Thymus (tissue), 11 donors: ENCODE measurements at regions not wholly inside any gene's neighbourhood (a gene's known extent, or its start where the extent isn't known, plus 50 kb on each side); places are given as distances from the start of the nearest gene placed in this dataset.
A peak's percentile ranks its signal among the peaks of the same experiment; 100 is the strongest.

ENCODE experiments used
- DNase-seq, 9 donors: peaks; one replicate each; pipeline ENCODE4 v3.0.0-alpha.2; 2013; ENCODE audit warnings: low spot score in 9 of 9, low read depth in 6 of 9, missing footprints in 1 of 9
- H3K27ac ChIP-seq, 2 donors: one replicate each; pipeline ENCODE4 v1.5.1; 2013; ENCODE audit warnings: control low read depth in 1 of 2, low read depth in 1 of 2, low read length in 1 of 2, mild to moderate bottlenecking in 1 of 2, moderate library complexity in 1 of 2
- H3K27me3 ChIP-seq, 2 donors: one replicate each; pipeline ENCODE4 v1.5.1; 2013; ENCODE audit warnings: low read length in 1 of 2; ENCODE audit not compliant: control insufficient read depth in 2 of 2, insufficient read depth in 1 of 2
- H3K36me3 ChIP-seq, 2 donors: one replicate each; pipeline ENCODE4 v1.5.1; 2013; ENCODE audit warnings: low read length in 1 of 2, mild to moderate bottlenecking in 1 of 2, moderate library complexity in 1 of 2; ENCODE audit not compliant: control insufficient read depth in 2 of 2, insufficient read depth in 2 of 2
- H3K4me1 ChIP-seq, 2 donors: one replicate each; pipeline ENCODE4 v1.5.1; 2013; ENCODE audit warnings: low read length in 2 of 2; ENCODE audit not compliant: control insufficient read depth in 2 of 2, insufficient read depth in 2 of 2
- H3K4me3 ChIP-seq, 2 donors: one replicate each; pipeline ENCODE4 v1.5.1; 2013; ENCODE audit warnings: low read length in 2 of 2, control low read depth in 1 of 2, mild to moderate bottlenecking in 1 of 2
- H3K9me3 ChIP-seq, 2 donors: one replicate each; pipeline ENCODE4 v1.5.1; 2013; ENCODE audit warnings: low read length in 1 of 2, mild to moderate bottlenecking in 1 of 2; ENCODE audit not compliant: control insufficient read depth in 2 of 2, insufficient read depth in 1 of 2
- WGBS: extraction: QIAGEN DNeasy Blood & Tissue Kit; methylation state at CpG from one replicate; pipeline ENCODE4 v1.1.7; 2013; 5-methylcytosine and 5-hydroxymethylcytosine counted together
- donor health status: healthy.

- no peak for DNase-seq
- H3K9me3 ChIP-seq: peaks cover 0 to 12% of the 10 kb centered on the region in 2 donors
- no peaks in the 10 kb centered on the region for H3K36me3 ChIP-seq
- no peaks in the 10 kb centered on the region for H3K4me1 ChIP-seq
- no peak overlapping the region for H3K27ac ChIP-seq
- no peak overlapping the region for H3K4me3 ChIP-seq
- WGBS: 96% methylated on average over 19 of the region's 19 CpGs
- no peaks in the 10 kb centered on the region for H3K27me3 ChIP-seq
Observed at GRCh38 chr18:9008709-9009635, 93.5 kb upstream of the NDUFV2 start.

GRCh38 chr18:9009703-9010488 lies 92.6 kb upstream of the NDUFV2 start:
- WGBS: 97% methylated on average over 7 of the region's 7 CpGs
- Histone ChIP-seq H3K9me3 (peaks cover 0 to 12% of the 10 kb centered on the region in 2 donors), H3K4me1 (peaks cover 0 to 3% of the 10 kb centered on the region in 2 donors), H3K27ac (no peak overlapping the region), H3K27me3 (no peaks in the 10 kb centered on the region), H3K4me3 (no peak overlapping the region), H3K36me3 (no peaks in the 10 kb centered on the region)
- no peak for DNase-seq

DNA sequence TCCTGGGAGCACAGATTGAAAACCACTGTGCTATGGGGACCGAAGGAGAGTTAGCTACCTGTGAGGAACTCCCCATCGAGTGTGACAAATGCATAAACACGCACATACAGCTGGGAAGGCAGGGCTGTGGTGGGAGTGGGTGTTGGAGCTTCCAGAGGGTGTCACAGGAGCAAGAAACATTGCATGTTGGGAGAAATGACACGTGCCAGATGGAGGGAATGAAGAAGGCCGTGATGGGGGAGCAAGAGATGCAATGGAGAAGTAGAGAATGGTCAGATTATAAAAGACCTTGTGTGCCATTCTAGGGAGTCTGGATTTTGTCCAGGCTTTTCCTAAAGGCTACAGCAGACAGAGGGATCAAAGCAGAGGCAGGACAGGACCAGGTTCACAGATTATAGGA lies 91.1 kb upstream of the NDUFV2 start:
- DNase-seq: no peak
- Histone ChIP-seq H3K9me3 (peaks cover 0 to 3% of the 10 kb centered on the region in 2 donors), H3K27me3 (no peaks in the 10 kb centered on the region), H3K4me1 (peaks cover 0 to 8% of the 10 kb centered on the region in 2 donors), H3K4me3 (no peak overlapping the region), H3K27ac (no peak overlapping the region), H3K36me3 (no peaks in the 10 kb centered on the region)
- 87% methylated on average over 5 of the region's 5 CpGs for WGBS

GRCh38 chr18:9013926-9014373 lies 88.5 kb upstream of the NDUFV2 start:
- Histone ChIP-seq H3K36me3 (no peaks in the 10 kb centered on the region), H3K4me3 (no peak overlapping the region), H3K27ac (no peak overlapping the region), H3K27me3 (no peaks in the 10 kb centered on the region), H3K4me1 (peaks cover 2 to 23% of the 10 kb centered on the region in 2 donors), H3K9me3 (no peaks in the 10 kb centered on the region)
- DNase-seq: no peak
- WGBS: 97% methylated on average over 2 of the region's 2 CpGs

- Histone ChIP-seq H3K4me3 (no peak overlapping the region), H3K4me1 (peaks cover 2 to 23% of the 10 kb centered on the region in 2 donors), H3K27ac (peak overlapping the region in 1 of 2 donors; percentile 26), H3K9me3 (no peaks in the 10 kb centered on the region), H3K27me3 (no peaks in the 10 kb centered on the region), H3K36me3 (no peaks in the 10 kb centered on the region)
- 59% methylated on average over 3 of the region's 3 CpGs for whole genome bisulfite sequencing
- DNase-seq: no peak
Observed at GRCh38 chr18:9015689-9016088, 86.8 kb upstream of the NDUFV2 start.

DNA sequence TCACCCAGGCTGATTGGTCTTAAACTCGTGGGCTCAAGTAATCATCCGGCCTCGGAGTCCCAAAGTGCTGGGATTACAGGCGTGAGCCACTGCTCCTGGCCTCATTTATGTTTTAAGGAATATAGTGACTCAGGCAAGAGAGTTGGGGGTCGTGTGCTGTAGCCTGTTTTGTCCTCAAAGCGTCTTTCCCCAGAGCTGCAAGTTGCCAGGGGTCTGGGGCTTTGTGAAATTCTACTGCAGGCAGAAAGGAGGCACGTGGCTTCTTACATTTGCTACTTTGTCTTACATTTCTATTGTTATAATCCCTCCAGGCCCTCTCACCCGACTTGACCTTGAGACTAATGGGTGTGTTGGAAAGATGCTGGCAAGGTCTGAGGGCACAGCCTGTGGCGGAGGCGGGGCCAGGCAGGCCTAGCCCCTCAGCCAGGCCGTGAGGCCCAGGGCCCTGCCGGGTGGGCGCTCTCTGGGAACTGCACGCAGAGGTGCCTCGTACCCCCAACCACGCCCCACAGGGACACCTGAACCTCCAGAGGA lies 85.8 kb upstream of the NDUFV2 start:
- Histone ChIP-seq H3K27ac (peak overlapping the region in 1 of 2 donors; percentile 19), H3K4me1 (peaks cover 2 to 23% of the 10 kb centered on the region in 2 donors), H3K27me3 (no peaks in the 10 kb centered on the region), H3K9me3 (no peaks in the 10 kb centered on the region), H3K36me3 (no peaks in the 10 kb centered on the region), H3K4me3 (no peak overlapping the region)
- peak in 1 of 9 donors; percentile 10 for DNase-seq
- WGBS: 58% methylated on average over 16 of the region's 16 CpGs

GRCh38 chr18:9017167-9017904 lies 85.2 kb upstream of the NDUFV2 start:
- Histone ChIP-seq H3K9me3 (no peaks in the 10 kb centered on the region), H3K27me3 (no peaks in the 10 kb centered on the region), H3K36me3 (no peaks in the 10 kb centered on the region), H3K27ac (peak overlapping the region in 1 of 2 donors; percentile 19), H3K4me3 (peak overlapping the region; percentile 11 to 13), H3K4me1 (peaks cover 2 to 23% of the 10 kb centered on the region in 2 donors)
- DNase-seq: peak; percentile 17 to 80 (median 54)
- WGBS: 23% methylated on average over 34 of the region's 34 CpGs

- Histone ChIP-seq H3K36me3 (no peaks in the 10 kb centered on the region), H3K9me3 (no peaks in the 10 kb centered on the region), H3K27me3 (no peaks in the 10 kb centered on the region), H3K4me1 (peaks cover 2 to 23% of the 10 kb centered on the region in 2 donors), H3K4me3 (no peak overlapping the region), H3K27ac (no peak overlapping the region)
- no peak for DNase-seq
- WGBS: 78% methylated on average over 6 of the region's 6 CpGs
Observed at GRCh38 chr18:9017905-9018227, 84.6 kb upstream of the NDUFV2 start.
